HCT116 (cell line): ENCODE measurements at regions not wholly inside any gene's neighbourhood (a gene's known extent, or its start where the extent isn't known, plus 50 kb on each side); places are given as distances from the start of the nearest gene placed in this dataset.

Experiments used
- ATAC-seq: fragments of 200-7000 bp; cut with Tn5 transposase; 2 replicates; pipeline ENCODE4 v1.9.1; 2020; ENCODE audit warnings: mild to moderate bottlenecking, moderate library complexity
- BruUV-seq: library from RNA; stranded (reverse); fragments of 400-500 nt; replicated peaks from 2 replicates; lab custom pipeline; 2021; lab: Mats Ljungman, UMichigan
- CTCF ChIA-PET: fragments of 300-600 bp; sonication (Branson Sonifier 250); formaldehyde crosslinking; loops from one replicate; lab custom pipeline; 2021; ENCODE audit warnings: antibody characterized with exemption; lab: Charles Lee
- POLR2A ChIA-PET: fragments of 300-600, 350-600 bp; sonication (Branson Sonifier 250); formaldehyde crosslinking; loops from one replicate; lab custom pipeline; 2021; ENCODE audit warnings: antibody characterized with exemption; lab: Charles Lee
- RAD21 ChIA-PET, 2 experiments: fragments of 300-600 bp; sonication (Branson Sonifier 250); formaldehyde crosslinking; loops; one replicate each; lab custom pipeline; 2023; ENCODE audit warnings: low total read pairs in 2 of 2; ENCODE audit not compliant: uncharacterized antibody in 2 of 2, unreplicated experiment in 2 of 2, low non-redundant PET in 1 of 2; lab: Charles Lee
- DNase-seq: peaks from one replicate; pipeline ENCODE4 v3.0.0-alpha.2; 2010; ENCODE audit warnings: low read depth, low spot score
- H2AFZ ChIP-seq: fragments of 200-600 bp; shearing (Covaris generic), sonication (generic); 2 replicates; pipeline ENCODE4 v1.6.1; 2017; ENCODE audit warnings: low read depth, mixed run types, mixed read lengths, antibody characterized with exemption, low read length; ENCODE audit not compliant: poor library complexity, severe bottlenecking
- H3K27ac ChIP-seq: 2 replicates; pipeline ENCODE4 v1.5.1; 2012; ENCODE audit warnings: low read depth, low read length
- H3K27me3 ChIP-seq: fragments of 200-600 bp; sonication (generic); 2 replicates; pipeline ENCODE4 v1.6.1; 2016; ENCODE audit warnings: mixed run types, low read length, mixed read lengths; ENCODE audit not compliant: insufficient read depth
- H3K36me3 ChIP-seq, 2 experiments: fragments of 200-500 bp in 1 of 2; fragments of 200-600 bp in 1 of 2; sonication (Bioruptor generic) in 1 of 2; sonication (generic) in 1 of 2; 2 replicates each; pipeline versions ENCODE4 v1.5.1 to v1.6.1; 2014 to 2016; ENCODE audit warnings: low read length in 2 of 2, inconsistent platforms in 1 of 2, mixed read lengths in 1 of 2, mixed run types in 1 of 2; ENCODE audit not compliant: insufficient read depth in 2 of 2, control insufficient read depth in 1 of 2
- H3K4me1 ChIP-seq, 2 experiments: fragments of 200-600 bp in 1 of 2; sonication (generic) in 1 of 2; 2 replicates each; pipeline versions ENCODE4 v1.5.1 to v1.6.1; 2012 to 2017; ENCODE audit warnings: low read length in 2 of 2, inconsistent platforms in 1 of 2, mild to moderate bottlenecking in 1 of 2, mixed read lengths in 1 of 2, mixed run types in 1 of 2, moderate library complexity in 1 of 2; ENCODE audit not compliant: insufficient read depth in 2 of 2, control insufficient read depth in 1 of 2
- H3K4me2 ChIP-seq: fragments of 200-600 bp; sonication (generic); 2 replicates; pipeline ENCODE4 v1.6.1; 2017; ENCODE audit warnings: mixed run types, low read length, mixed read lengths
- H3K4me3 ChIP-seq, 2 experiments: fragments of 200-600 bp in 1 of 2; sonication (generic) in 1 of 2; replicated peaks in 1 of 2; 2 replicates each; pipeline ENCODE4 v1.5.1; 2011 to 2016; ENCODE audit warnings: low read length in 2 of 2, control low read depth in 1 of 2, low read depth in 1 of 2, mild to moderate bottlenecking in 1 of 2, mixed read lengths in 1 of 2, mixed run types in 1 of 2
- H3K79me2 ChIP-seq: fragments of 200-600 bp; sonication (generic); 2 replicates; pipeline ENCODE4 v1.6.1; 2017; ENCODE audit warnings: mild to moderate bottlenecking, mixed run types, low read length, moderate library complexity, mixed read lengths; ENCODE audit not compliant: insufficient read depth
- H3K9ac ChIP-seq: fragments of 200-600 bp; sonication (generic); 2 replicates; pipeline ENCODE4 v1.6.1; 2016; ENCODE audit warnings: low read length, mixed read lengths
- H3K9me2 ChIP-seq: fragments of 200-600 bp; sonication (generic), shearing (Covaris generic); 2 replicates; pipeline ENCODE4 v1.6.1; 2017; ENCODE audit warnings: mixed run types, mild to moderate bottlenecking, moderate library complexity; ENCODE audit not compliant: insufficient read depth
- H3K9me3 ChIP-seq, 2 experiments: fragments of 200-500 bp in 1 of 2; fragments of 200-600 bp in 1 of 2; sonication (Bioruptor generic) in 1 of 2; sonication (generic) in 1 of 2; 2 replicates each; pipeline ENCODE4 v1.6.1; 2014 to 2017; ENCODE audit warnings: low read length in 2 of 2, mixed read lengths in 2 of 2, inconsistent platforms in 1 of 2, low read depth in 1 of 2, mild to moderate bottlenecking in 1 of 2, mixed run types in 1 of 2, moderate library complexity in 1 of 2; ENCODE audit not compliant: control insufficient read depth in 1 of 2, insufficient read depth in 1 of 2
- H4K20me1 ChIP-seq: fragments of 200-600 bp; sonication (generic), shearing (Covaris generic); 2 replicates; pipeline ENCODE4 v1.6.1; 2017; ENCODE audit warnings: mixed run types, mild to moderate bottlenecking, moderate library complexity; ENCODE audit not compliant: insufficient read depth
- CEBPB ChIP-seq: IDR thresholded peaks from 2 replicates; pipeline ENCODE4 v1.6.1; 2012; ENCODE audit warnings: low read depth
- EGR1 ChIP-seq: IDR thresholded peaks from 2 replicates; pipeline ENCODE4 v1.6.1; 2012; ENCODE audit warnings: low read depth
- ELF1 ChIP-seq: IDR thresholded peaks from 2 replicates; pipeline ENCODE4 v1.6.1; 2012; ENCODE audit warnings: low read depth, borderline replicate concordance
- EZH2 ChIP-seq: fragments of 200-600 bp; sonication (generic); IDR thresholded peaks from 2 replicates; pipeline ENCODE4 v1.6.1; 2017; ENCODE audit warnings: antibody characterized with exemption, mixed run types
- FOSL1 ChIP-seq: IDR thresholded peaks from 2 replicates; pipeline ENCODE4 v1.6.1; 2012; ENCODE audit warnings: low read depth
- JUND ChIP-seq: IDR thresholded peaks from 2 replicates; pipeline ENCODE4 v1.6.1; 2012
- POLR2A ChIP-seq: IDR thresholded peaks from 2 replicates; pipeline ENCODE4 v1.7.0; 2011; ENCODE audit warnings: borderline replicate concordance; ENCODE audit not compliant: insufficient read depth, insufficient read length; ENCODE audit errors: extremely low read depth
- POLR2AphosphoS5 ChIP-seq: IDR thresholded peaks from 2 replicates; pipeline ENCODE4 v1.6.1; 2011; ENCODE audit warnings: mild to moderate bottlenecking, low read depth, low read length, moderate library complexity
- RAD21 ChIP-seq: IDR thresholded peaks from 2 replicates; pipeline ENCODE4 v1.6.1; 2012; ENCODE audit warnings: low read depth, mild to moderate bottlenecking
- SIN3A ChIP-seq: IDR thresholded peaks from 2 replicates; pipeline ENCODE4 v1.6.1; 2012; ENCODE audit warnings: low read depth
- SP1 ChIP-seq: IDR thresholded peaks from 2 replicates; pipeline ENCODE4 v1.6.1; 2012; ENCODE audit warnings: low read depth
- SRF ChIP-seq: IDR thresholded peaks from 2 replicates; pipeline ENCODE4 v1.6.1; 2012; ENCODE audit warnings: low read depth
- TCF7L2 ChIP-seq: IDR thresholded peaks from 2 replicates; pipeline ENCODE4 v1.7.0; 2011; ENCODE audit warnings: borderline replicate concordance, inconsistent platforms; ENCODE audit not compliant: insufficient read depth, insufficient read length; ENCODE audit errors: extremely low read depth
- ZFX ChIP-seq: fragments of 450-650 bp; IDR thresholded peaks from 2 replicates; pipeline ENCODE4 v1.6.1; 2017
- intact Hi-C: fragments of 100-400 bp; cut with micrococcal nuclease; formaldehyde crosslinking; loops from 2 replicates; pipeline ENCODE4 v1.10.0; 2022
- TF ChIP-seq, protein P1 (sequence below), 3 experiments: fragments of 200-600 bp in 1 of 3; sonication (generic) in 1 of 3; IDR thresholded peaks in 2 of 3; conservative IDR thresholded peaks in 1 of 3; 2 replicates each; pipeline ENCODE4 v1.5.1; 2012 to 2017; ENCODE audit warnings: low read depth in 2 of 3, low read length in 2 of 3, antibody characterized with exemption in 1 of 3, borderline replicate concordance in 1 of 3, control low read depth in 1 of 3, mild to moderate bottlenecking in 1 of 3, mixed read lengths in 1 of 3, mixed run types in 1 of 3, moderate library complexity in 1 of 3; ENCODE audit not compliant: insufficient read depth in 1 of 3
- TF ChIP-seq, protein P2 (sequence below): IDR thresholded peaks from 2 replicates; pipeline ENCODE4 v1.6.1; 2012
- TF ChIP-seq, protein P3 (sequence below): IDR thresholded peaks from 2 replicates; pipeline ENCODE4 v1.6.1; 2012
- TF ChIP-seq, protein P4 (sequence below): IDR thresholded peaks from 2 replicates; pipeline ENCODE4 v1.6.1; 2011; ENCODE audit warnings: mild to moderate bottlenecking, low read length, moderate library complexity; ENCODE audit not compliant: insufficient replicate concordance; ENCODE audit errors: extremely low read depth
- TF ChIP-seq, protein P5 (sequence below): IDR thresholded peaks from 2 replicates; pipeline ENCODE4 v1.6.1; 2012; ENCODE audit warnings: low read depth

DNA sequence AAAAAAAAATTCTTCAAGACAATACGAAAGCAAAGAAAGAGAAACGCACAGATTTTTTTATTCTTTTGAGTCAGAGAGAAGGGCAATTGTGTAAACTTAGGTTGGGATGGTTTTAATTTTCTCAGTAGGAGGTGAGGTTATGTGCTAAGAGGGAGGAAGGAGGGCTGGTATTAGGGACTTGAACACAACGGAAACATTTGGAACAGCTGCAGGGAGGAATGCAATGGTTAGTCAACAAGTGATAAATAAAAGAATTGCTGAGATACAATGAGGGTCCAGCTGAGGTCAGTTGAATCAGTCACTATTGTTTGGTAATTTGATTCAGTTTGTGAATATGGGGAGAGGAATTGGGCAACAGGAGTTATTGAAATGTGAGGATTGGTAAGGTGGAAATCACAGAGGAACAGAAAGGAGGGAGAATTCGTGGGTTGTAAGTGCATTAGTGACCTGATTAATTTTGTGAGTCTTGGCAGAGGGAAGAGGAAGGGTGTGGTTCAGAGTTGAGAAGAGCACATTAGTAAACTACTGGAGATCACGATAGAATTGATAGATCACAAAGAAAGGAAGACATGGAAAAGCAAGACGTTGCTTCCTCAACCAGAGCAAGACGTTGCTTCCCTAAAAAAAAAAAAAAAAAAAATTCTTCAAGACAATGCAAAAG lies 499.5 kb upstream of the SPRY2 start:
- Histone ChIP-seq H3K27ac (no peak overlapping the region), H3K9me2 (no peaks in the 10 kb centered on the region), H3K27me3 (no peaks in the 10 kb centered on the region), H3K9ac (no peak overlapping the region), H2AFZ (no peak overlapping the region), H3K36me3 (no peaks in the 10 kb centered on the region), H3K9me3 (no peaks in the 10 kb centered on the region), H3K4me2 (no peak overlapping the region), H4K20me1 (no peaks in the 10 kb centered on the region), H3K4me1 (no peaks in the 10 kb centered on the region), H3K79me2 (no peaks in the 10 kb centered on the region), H3K4me3 (no peak overlapping the region)
- ATAC-seq (no peak), DNase-seq (no peak)
- BruUV-seq, result no TSS peak
- intact Hi-C loops, result no loop called here
- ChIA-PET CTCF (no interaction called here), RAD21 (no interaction called here), POLR2A (no interaction called here)
- TF ChIP-seq ELF1, result no peak
- no peak for TF ChIP-seq ZFX
- TF ChIP-seq, protein P1, sequence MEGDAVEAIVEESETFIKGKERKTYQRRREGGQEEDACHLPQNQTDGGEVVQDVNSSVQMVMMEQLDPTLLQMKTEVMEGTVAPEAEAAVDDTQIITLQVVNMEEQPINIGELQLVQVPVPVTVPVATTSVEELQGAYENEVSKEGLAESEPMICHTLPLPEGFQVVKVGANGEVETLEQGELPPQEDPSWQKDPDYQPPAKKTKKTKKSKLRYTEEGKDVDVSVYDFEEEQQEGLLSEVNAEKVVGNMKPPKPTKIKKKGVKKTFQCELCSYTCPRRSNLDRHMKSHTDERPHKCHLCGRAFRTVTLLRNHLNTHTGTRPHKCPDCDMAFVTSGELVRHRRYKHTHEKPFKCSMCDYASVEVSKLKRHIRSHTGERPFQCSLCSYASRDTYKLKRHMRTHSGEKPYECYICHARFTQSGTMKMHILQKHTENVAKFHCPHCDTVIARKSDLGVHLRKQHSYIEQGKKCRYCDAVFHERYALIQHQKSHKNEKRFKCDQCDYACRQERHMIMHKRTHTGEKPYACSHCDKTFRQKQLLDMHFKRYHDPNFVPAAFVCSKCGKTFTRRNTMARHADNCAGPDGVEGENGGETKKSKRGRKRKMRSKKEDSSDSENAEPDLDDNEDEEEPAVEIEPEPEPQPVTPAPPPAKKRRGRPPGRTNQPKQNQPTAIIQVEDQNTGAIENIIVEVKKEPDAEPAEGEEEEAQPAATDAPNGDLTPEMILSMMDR (IDR thresholded peaks at IDR 0.05 in 2 of 3, conservative IDR thresholded peaks at IDR 0.05 in 1 of 3; ENCODE audit: borderline replicate concordance in 1 of 3, insufficient read depth in 1 of 3, low read depth in 2 of 3, low read length in 2 of 3), result no peak
- TF ChIP-seq POLR2AphosphoS5, result no peak
- TF ChIP-seq SRF, result no peak
- TF ChIP-seq CEBPB, result no peak
- no peak for TF ChIP-seq RAD21
- TF ChIP-seq FOSL1, result no peak
- TF ChIP-seq SIN3A, result no peak
- no peak for TF ChIP-seq EZH2
- TF ChIP-seq TCF7L2, result no peak
- TF ChIP-seq, protein P2, sequence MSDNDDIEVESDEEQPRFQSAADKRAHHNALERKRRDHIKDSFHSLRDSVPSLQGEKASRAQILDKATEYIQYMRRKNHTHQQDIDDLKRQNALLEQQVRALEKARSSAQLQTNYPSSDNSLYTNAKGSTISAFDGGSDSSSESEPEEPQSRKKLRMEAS, result no peak
- no peak for TF ChIP-seq POLR2A
- TF ChIP-seq, protein P3, sequence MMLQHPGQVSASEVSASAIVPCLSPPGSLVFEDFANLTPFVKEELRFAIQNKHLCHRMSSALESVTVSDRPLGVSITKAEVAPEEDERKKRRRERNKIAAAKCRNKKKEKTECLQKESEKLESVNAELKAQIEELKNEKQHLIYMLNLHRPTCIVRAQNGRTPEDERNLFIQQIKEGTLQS, result no peak
- no peak for TF ChIP-seq JUND
- TF ChIP-seq SP1, result no peak
- TF ChIP-seq EGR1, result no peak
- TF ChIP-seq, protein P4, sequence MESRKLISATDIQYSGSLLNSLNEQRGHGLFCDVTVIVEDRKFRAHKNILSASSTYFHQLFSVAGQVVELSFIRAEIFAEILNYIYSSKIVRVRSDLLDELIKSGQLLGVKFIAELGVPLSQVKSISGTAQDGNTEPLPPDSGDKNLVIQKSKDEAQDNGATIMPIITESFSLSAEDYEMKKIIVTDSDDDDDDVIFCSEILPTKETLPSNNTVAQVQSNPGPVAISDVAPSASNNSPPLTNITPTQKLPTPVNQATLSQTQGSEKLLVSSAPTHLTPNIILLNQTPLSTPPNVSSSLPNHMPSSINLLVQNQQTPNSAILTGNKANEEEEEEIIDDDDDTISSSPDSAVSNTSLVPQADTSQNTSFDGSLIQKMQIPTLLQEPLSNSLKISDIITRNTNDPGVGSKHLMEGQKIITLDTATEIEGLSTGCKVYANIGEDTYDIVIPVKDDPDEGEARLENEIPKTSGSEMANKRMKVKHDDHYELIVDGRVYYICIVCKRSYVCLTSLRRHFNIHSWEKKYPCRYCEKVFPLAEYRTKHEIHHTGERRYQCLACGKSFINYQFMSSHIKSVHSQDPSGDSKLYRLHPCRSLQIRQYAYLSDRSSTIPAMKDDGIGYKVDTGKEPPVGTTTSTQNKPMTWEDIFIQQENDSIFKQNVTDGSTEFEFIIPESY, result no peak
- TF ChIP-seq, protein P5, sequence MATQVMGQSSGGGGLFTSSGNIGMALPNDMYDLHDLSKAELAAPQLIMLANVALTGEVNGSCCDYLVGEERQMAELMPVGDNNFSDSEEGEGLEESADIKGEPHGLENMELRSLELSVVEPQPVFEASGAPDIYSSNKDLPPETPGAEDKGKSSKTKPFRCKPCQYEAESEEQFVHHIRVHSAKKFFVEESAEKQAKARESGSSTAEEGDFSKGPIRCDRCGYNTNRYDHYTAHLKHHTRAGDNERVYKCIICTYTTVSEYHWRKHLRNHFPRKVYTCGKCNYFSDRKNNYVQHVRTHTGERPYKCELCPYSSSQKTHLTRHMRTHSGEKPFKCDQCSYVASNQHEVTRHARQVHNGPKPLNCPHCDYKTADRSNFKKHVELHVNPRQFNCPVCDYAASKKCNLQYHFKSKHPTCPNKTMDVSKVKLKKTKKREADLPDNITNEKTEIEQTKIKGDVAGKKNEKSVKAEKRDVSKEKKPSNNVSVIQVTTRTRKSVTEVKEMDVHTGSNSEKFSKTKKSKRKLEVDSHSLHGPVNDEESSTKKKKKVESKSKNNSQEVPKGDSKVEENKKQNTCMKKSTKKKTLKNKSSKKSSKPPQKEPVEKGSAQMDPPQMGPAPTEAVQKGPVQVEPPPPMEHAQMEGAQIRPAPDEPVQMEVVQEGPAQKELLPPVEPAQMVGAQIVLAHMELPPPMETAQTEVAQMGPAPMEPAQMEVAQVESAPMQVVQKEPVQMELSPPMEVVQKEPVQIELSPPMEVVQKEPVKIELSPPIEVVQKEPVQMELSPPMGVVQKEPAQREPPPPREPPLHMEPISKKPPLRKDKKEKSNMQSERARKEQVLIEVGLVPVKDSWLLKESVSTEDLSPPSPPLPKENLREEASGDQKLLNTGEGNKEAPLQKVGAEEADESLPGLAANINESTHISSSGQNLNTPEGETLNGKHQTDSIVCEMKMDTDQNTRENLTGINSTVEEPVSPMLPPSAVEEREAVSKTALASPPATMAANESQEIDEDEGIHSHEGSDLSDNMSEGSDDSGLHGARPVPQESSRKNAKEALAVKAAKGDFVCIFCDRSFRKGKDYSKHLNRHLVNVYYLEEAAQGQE, result no peak
